ENCODE measurements at regions not wholly inside any gene's neighbourhood (a gene's known extent, or its start where the extent isn't known, plus 50 kb on each side); places are given as distances from the start of the nearest gene placed in this dataset.

GRCh38 chr4:45099471-45099870 is 373.1 kb upstream of the GNPDA2 start:
- DNase-seq (no peak), ATAC-seq (no peak)

GRCh38 chr4:45094684-45095083 is 368.3 kb upstream of the GNPDA2 start:
- DNase-seq (no peak), ATAC-seq (no peak)

- ATAC-seq (no peak), DNase-seq (no peak)
Observed at GRCh38 chr4:45082101-45082500, 355.7 kb upstream of the GNPDA2 start.

- no peak for DNase-seq
- no peak for ATAC-seq
Observed at GRCh38 chr4:45079616-45080015, 353.3 kb upstream of the GNPDA2 start.

GRCh38 chr4:45078201-45078600 is 351.8 kb upstream of the GNPDA2 start:
- no peak for DNase-seq
- ATAC-seq: no peak

- ATAC-seq: no peak
Observed at GRCh38 chr4:45072981-45073380, 346.6 kb upstream of the GNPDA2 start.

GRCh38 chr4:45064741-45065140 is 338.4 kb upstream of the GNPDA2 start:
- DNase-seq (no peak), ATAC-seq (no peak)

More at GRCh38 chr4:45072981-45073380, 346.6 kb upstream of the GNPDA2 start:
- no peak for DNase-seq

GRCh38 chr4:45063696-45064095 is 337.3 kb upstream of the GNPDA2 start:
- DNase-seq (no peak), ATAC-seq (no peak)

GRCh38 chr4:45062935-45063545 is 336.7 kb upstream of the GNPDA2 start:
- DNase-seq: no peak
- ATAC-seq: no peak

GRCh38 chr4:45043911-45044310 is 317.6 kb upstream of the GNPDA2 start:
- DNase-seq (no peak), ATAC-seq (no peak)

- no peak for DNase-seq
- ATAC-seq: no peak
Observed at GRCh38 chr4:45036677-45037076, 310.3 kb upstream of the GNPDA2 start.

- DNase-seq (no peak), ATAC-seq (no peak)
Observed at GRCh38 chr4:45033676-45034419, 307.5 kb upstream of the GNPDA2 start.

- ATAC-seq (no peak), DNase-seq (no peak)
Observed at GRCh38 chr4:45030059-45030458, 303.7 kb upstream of the GNPDA2 start.

- no peak for ATAC-seq
- DNase-seq: no peak
Observed at GRCh38 chr4:45007508-45007907, 281.2 kb upstream of the GNPDA2 start.

- DNase-seq: no peak
- no peak for ATAC-seq
Observed at GRCh38 chr4:45006078-45006477, 279.7 kb upstream of the GNPDA2 start.

- no peak for DNase-seq
- no peak for ATAC-seq
Observed at GRCh38 chr4:45004847-45005565, 278.6 kb upstream of the GNPDA2 start.

GRCh38 chr4:45004326-45004725 is 278.0 kb upstream of the GNPDA2 start:
- DNase-seq: no peak

GRCh38 chr4:44996276-44996845 is 270.0 kb upstream of the GNPDA2 start:
- ATAC-seq: no peak

More at GRCh38 chr4:45004326-45004725, 278.0 kb upstream of the GNPDA2 start:
- ATAC-seq: no peak

GRCh38 chr4:44988011-44988410 is 261.7 kb upstream of the GNPDA2 start:
- DNase-seq (no peak), ATAC-seq (no peak)

More at GRCh38 chr4:44996276-44996845, 270.0 kb upstream of the GNPDA2 start:
- no peak for DNase-seq

- ATAC-seq (no peak), DNase-seq (no peak)
Observed at GRCh38 chr4:44985938-44986337, 259.6 kb upstream of the GNPDA2 start.

GRCh38 chr4:44985152-44985551 is 258.8 kb upstream of the GNPDA2 start:
- no peak for DNase-seq
- ATAC-seq: no peak

GRCh38 chr4:44984083-44984482 is 257.7 kb upstream of the GNPDA2 start:
- ATAC-seq: no peak
- no peak for DNase-seq

- DNase-seq: no peak
- ATAC-seq: no peak
Observed at GRCh38 chr4:44983083-44983482, 256.7 kb upstream of the GNPDA2 start.
